GM18499 (cell line): ENCODE measurements at regions not wholly inside any gene's neighbourhood (a gene's known extent, or its start where the extent isn't known, plus 50 kb on each side); places are given as distances from the start of the nearest gene placed in this dataset.

ENCODE experiments used
- ATAC-seq: cut with Tn5 transposase; IDR thresholded peaks from one replicate; pipeline ENCODE4 v1.9.1; 2021; ENCODE audit warnings: moderate number of reproducible peaks; ENCODE audit not compliant: insufficient read depth, unreplicated experiment

DNA sequence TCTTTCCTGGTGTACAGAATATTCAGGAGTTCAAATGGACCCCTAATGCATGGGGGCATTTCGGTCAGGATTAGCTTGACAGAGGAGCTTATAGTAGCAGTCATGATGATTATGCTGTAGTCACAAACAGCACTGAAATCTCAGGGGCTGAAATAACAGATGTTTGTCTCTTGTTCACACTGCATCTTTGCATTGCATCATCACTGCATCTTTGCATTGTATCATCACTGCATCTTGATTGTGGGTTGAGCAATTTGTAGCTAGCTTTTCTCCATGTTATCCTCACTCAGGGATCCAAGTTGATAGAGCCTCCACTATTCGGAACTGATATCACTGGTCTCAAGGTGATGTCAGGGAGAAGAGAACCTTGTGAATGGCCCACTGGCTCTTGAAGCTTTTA is 160.9 kb downstream of the GATB start:
- no peak for ATAC-seq

GRCh38 chr4:151600432-151600831 is 160.4 kb downstream of the GATB start:
- ATAC-seq, result no peak

DNA sequence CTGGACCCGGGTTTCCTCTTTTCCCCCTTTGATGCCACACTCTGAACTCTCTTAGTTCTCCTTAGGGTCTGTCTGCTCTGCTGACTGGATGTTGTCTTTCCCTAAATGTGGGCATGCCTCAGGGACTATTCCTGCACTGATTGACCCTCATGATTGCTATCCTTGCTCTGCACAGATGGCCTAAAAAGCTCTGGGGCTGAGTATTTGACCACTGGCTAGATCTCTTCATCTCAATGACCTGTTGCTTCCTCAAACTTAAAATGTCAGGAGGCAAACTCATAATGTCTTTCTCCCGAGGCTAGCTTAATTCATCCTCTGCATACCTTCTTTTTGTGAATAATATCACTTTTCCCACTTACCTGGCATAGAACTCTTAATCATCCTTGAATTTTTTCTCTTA is 157.4 kb downstream of the GATB start:
- ATAC-seq, result no peak

- no peak for ATAC-seq
Observed at GRCh38 chr4:151604238-151604637, 156.6 kb downstream of the GATB start.

GRCh38 chr4:151605215-151605614 is 155.6 kb downstream of the GATB start:
- ATAC-seq, result no peak

- no peak for ATAC-seq
Observed at GRCh38 chr4:151606061-151606460, 154.7 kb downstream of the GATB start.

- no peak for ATAC-seq
Observed at GRCh38 chr4:151610229-151610628, 150.6 kb downstream of the GATB start.

GRCh38 chr4:151611960-151612359 is 148.8 kb downstream of the GATB start:
- ATAC-seq, result no peak

DNA sequence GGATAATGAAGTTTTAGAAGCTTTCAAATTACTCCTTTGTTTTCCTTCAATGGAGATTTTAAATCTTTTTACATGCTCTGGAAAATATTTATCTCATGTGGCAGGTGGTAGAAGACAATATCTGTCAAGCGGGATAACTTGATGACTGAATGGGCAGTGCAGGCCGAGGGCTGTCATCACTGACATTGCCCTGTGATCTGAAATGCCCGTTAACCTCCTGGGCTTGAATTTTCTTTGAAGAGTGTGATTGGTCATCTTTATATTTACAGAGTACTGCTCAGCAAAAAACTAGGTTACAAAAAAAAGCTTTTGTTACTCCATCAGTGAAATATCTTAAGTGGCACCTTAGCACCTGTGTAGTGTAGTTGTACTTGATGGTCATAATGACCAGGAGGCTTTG is 147.5 kb downstream of the GATB start:
- ATAC-seq, result no peak

- no peak for ATAC-seq
Observed at GRCh38 chr4:151614561-151614960, 146.2 kb downstream of the GATB start.

DNA sequence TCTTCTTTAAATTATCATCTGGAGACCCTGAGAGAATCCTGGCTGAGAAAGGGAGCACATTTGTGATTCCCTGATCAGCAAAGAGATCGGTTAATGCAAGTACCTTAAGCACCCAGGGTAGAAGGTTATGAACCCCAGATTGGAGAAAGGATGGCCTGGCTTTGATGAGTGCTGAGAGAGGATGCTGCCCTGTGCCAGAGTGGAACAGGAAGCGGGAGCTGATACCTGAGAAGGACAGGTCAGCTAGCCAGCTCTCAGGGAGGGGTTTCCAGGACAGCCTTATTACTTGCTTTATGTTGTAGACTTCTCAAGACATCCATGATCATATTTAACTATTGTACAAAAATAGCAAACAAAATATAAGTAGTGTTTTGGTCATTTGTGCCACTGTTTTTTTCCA is 141.9 kb downstream of the GATB start:
- ATAC-seq, result no peak

DNA sequence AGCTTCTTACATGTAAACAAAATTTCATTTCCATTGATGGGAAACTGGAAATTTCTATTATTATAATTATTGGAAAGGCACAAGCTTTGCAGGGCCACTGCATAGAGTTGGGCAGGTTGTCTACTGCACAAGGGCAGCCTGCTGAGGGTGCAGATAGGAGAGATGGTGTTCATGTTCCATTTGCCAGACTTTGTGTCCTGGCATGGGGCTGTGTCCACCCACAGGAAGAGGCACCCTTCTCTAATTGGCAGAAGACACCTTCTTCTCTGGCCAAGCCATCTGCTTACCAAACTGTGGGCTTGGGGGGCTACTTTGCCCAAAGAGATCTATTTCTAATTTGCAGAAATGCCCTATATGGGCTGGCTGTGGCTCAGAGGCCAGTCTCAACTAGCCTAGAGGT is 140.7 kb downstream of the GATB start:
- no peak for ATAC-seq
